Pancreas (tissue), 10 donors: ENCODE measurements at regions not wholly inside any gene's neighbourhood (a gene's known extent, or its start where the extent isn't known, plus 50 kb on each side); places are given as distances from the start of the nearest gene placed in this dataset.

Experiments used
- ATAC-seq, 4 donors: fragments of 200-7000 bp; cut with Tn5 transposase; one replicate each; pipeline versions ENCODE4 v1.8.0 to v1.9.1; 2020; ENCODE audit warnings: mild to moderate bottlenecking in 4 of 4, moderate library complexity in 4 of 4
- DNase-seq, 6 donors: peaks; one replicate each; pipeline ENCODE4 v3.0.0-alpha.2; 2020
- FAIRE-seq: peaks from 2 replicates; lab custom pipeline; 2012; peaks lifted over from hg19 to GRCh38; lab: Jason Lieb, UNC
- H3K27ac ChIP-seq, 4 donors: fragments of 200-600 bp; sonication (generic); 1 replicate in 3 of 4; 2 replicates in 1 of 4; pipeline versions ENCODE4 v1.5.0 to v1.8.0; 2020
- H3K27me3 ChIP-seq, 4 donors: fragments of 200-600 bp; one replicate each; pipeline ENCODE4 v1.8.0; 2021
- H3K36me3 ChIP-seq, 3 donors: fragments of 200-600 bp; sonication (generic) in 1 of 3; one replicate each; pipeline versions ENCODE4 v1.5.0 to v1.8.0; 2020 to 2021
- H3K4me1 ChIP-seq, 3 donors: fragments of 200-600 bp; one replicate each; pipeline ENCODE4 v1.8.0; 2021
- H3K4me3 ChIP-seq, 4 donors: fragments of 200-600 bp; sonication (generic) in 2 of 4; one replicate each; pipeline versions ENCODE4 v1.5.0 to v1.8.0; 2020 to 2021
- H3K9me3 ChIP-seq, 4 donors: fragments of 200-600 bp; one replicate each; pipeline ENCODE4 v1.8.0; 2021
- WGBS, 2 donors: extraction: QIAGEN DNeasy Blood & Tissue Kit; methylation state at CpG; one replicate each; pipeline ENCODE4 v1.1.7; 2013; 5-methylcytosine and 5-hydroxymethylcytosine counted together
- intact Hi-C, 3 donors: fragments of 100-400 bp; cut with DNase I; formaldehyde crosslinking; loops; one replicate each; pipeline versions ENCODE4 v1.11.1 to v1.14.2; 2022
- TF ChIP-seq, protein P1 (sequence below), 4 donors: fragments of 200-600 bp; sonication (generic) in 3 of 4; IDR thresholded peaks; one replicate each; pipeline versions ENCODE4 v1.5.0 to v1.8.0; 2021; ENCODE audit warnings: antibody characterized with exemption in 4 of 4
- donor health status: healthy with polysubstance abuse.
- donor health status: DM: no; HTN: no; CAD: no; lungs with moderate emphysema.
- donor health status: DM: no; HTN: no; CAD: no.
- donor health status: control.
- donor health status: control.
- donor health status: Bipolar disorder and iron deficiency.
- donor health status: DM: yes; HTN: yes; CAD: no.
- donor health status: DM: no; HTN: no; CAD: no.
- donor health status: DM: no; HTN: no; CAD: no.
- donor health status: DM: yes; HTN: yes; CAD: no.

DNA sequence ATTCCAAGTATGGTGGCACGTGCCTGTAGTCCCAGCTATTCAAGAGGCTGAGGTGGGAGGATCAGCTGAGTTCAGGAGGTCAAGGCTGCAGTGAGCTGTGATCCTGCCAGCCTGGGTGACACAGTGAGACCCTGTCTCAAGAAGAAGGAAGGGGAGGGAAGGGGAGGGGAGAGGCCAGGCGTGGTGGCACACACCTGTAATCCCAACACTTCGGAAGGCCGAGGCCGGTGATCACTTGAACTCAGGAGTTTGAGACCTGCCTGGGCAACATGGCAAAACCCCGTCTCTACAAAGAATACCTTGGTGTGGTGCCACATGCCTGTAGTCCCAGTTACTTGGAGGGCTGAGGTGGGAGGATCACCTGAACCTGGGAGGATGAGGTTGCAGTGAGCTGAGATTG, 145.7 kb downstream of the SHANK2 start:
- Histone ChIP-seq H3K36me3 (peaks cover 0 to 31% (median 9%) of the 10 kb centered on the region in 3 donors), H3K9me3 (no peaks in the 10 kb centered on the region), H3K4me3 (no peak overlapping the region), H3K27me3 (no peaks in the 10 kb centered on the region), H3K27ac (no peak overlapping the region), H3K4me1 (no peaks in the 10 kb centered on the region)
- no peak for ATAC-seq
- intact Hi-C loops: no loop called here
- FAIRE-seq: no peak
- 88 to 89% methylated on average over 6 of the region's 6 CpGs for WGBS, 2 donors
- DNase-seq: no peak
- TF ChIP-seq, protein P1, sequence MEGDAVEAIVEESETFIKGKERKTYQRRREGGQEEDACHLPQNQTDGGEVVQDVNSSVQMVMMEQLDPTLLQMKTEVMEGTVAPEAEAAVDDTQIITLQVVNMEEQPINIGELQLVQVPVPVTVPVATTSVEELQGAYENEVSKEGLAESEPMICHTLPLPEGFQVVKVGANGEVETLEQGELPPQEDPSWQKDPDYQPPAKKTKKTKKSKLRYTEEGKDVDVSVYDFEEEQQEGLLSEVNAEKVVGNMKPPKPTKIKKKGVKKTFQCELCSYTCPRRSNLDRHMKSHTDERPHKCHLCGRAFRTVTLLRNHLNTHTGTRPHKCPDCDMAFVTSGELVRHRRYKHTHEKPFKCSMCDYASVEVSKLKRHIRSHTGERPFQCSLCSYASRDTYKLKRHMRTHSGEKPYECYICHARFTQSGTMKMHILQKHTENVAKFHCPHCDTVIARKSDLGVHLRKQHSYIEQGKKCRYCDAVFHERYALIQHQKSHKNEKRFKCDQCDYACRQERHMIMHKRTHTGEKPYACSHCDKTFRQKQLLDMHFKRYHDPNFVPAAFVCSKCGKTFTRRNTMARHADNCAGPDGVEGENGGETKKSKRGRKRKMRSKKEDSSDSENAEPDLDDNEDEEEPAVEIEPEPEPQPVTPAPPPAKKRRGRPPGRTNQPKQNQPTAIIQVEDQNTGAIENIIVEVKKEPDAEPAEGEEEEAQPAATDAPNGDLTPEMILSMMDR (IDR thresholded peaks at IDR 0.05): no peak

DNA sequence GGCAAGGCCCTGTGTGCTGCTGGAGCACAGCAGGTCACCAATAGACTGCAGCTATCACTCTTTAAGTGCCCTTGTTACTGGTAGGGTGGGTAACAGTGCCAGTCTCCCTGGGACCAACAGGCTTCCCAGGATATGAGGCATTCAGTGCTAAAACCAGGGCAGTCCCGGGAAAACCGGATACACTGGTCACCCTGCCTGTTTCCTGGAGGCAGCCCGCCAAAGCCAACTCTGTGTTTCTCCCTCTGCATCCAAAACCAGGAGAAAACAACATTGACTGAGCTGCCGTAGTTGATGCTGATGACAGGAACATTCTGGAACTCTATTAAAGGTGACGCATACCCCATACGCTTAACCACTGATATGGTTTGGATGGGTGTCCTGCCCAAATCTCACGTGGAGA, 149.1 kb downstream of the SHANK2 start:
- Histone ChIP-seq H3K27me3 (no peaks in the 10 kb centered on the region), H3K4me1 (no peaks in the 10 kb centered on the region), H3K36me3 (peaks cover 0 to 8% (median 0%) of the 10 kb centered on the region in 3 donors), H3K27ac (peak overlapping the region in 3 of 4 donors; percentile 43 to 67 (median 57)), H3K4me3 (no peak overlapping the region), H3K9me3 (no peaks in the 10 kb centered on the region)
- TF ChIP-seq, protein P1 (IDR thresholded peaks at IDR 0.05): no peak
- intact Hi-C loops: no loop called here
- 61 to 75% methylated on average over 7 of the region's 7 CpGs for WGBS, 2 donors
- DNase-seq (peak in 2 of 6 donors; percentile 30 to 58), FAIRE-seq (no peak), ATAC-seq (peak in 3 of 4 donors; percentile 83 to 87 (median 86))

DNA sequence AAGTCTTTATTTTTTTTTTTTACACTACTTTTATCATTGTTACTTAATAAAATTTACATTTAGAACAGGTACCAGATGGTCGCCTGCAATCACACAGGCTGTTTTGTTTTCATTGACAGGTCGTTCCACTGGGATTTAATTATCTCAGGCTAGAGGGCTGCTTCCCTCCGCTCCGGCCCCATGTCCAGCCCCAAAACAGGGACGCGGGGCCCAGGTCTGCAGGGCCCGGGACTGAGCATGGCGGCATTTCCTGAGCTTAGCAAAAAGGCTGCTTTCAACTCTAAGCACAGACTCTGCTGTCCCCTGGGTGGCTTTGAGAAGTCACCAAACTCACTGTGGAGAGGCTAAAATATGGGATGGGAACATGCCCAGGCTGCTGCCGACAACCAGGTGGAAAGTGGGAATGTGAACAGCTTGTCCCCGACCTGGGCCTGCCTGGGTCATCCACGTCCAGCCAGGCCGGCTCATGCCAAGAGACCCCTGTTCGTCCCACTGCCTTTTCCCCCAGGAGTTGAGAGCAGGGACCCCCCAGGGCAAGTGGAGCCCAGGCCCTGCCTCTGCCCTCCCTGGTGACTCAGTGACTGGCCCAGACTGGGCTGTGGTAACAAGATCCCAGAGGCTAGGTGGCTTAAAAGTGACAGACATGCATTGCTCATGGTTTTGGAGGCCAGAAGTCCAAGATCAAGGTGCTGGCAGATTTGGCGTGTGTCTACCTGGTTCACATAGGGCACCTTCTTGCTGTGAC, 150.0 kb downstream of the SHANK2 start:
- intact Hi-C loops: no loop called here
- TF ChIP-seq, protein P1 (IDR thresholded peaks at IDR 0.05): no peak
- no peak overlapping the region for H3K4me3 ChIP-seq
- peaks cover 0 to 5% (median 0%) of the 10 kb centered on the region in 3 donors for H3K36me3 ChIP-seq
- 88 to 91% methylated on average over 14 of the region's 14 CpGs for WGBS, 2 donors
- ATAC-seq (no peak), DNase-seq (peak in 1 of 6 donors; percentile 43), FAIRE-seq (no peak)
- no peaks in the 10 kb centered on the region for H3K27me3 ChIP-seq
- H3K27ac ChIP-seq: peak overlapping the region in 3 of 4 donors; percentile 43 to 67 (median 57)
- H3K4me1 ChIP-seq: no peaks in the 10 kb centered on the region
- H3K9me3 ChIP-seq: no peaks in the 10 kb centered on the region

DNA sequence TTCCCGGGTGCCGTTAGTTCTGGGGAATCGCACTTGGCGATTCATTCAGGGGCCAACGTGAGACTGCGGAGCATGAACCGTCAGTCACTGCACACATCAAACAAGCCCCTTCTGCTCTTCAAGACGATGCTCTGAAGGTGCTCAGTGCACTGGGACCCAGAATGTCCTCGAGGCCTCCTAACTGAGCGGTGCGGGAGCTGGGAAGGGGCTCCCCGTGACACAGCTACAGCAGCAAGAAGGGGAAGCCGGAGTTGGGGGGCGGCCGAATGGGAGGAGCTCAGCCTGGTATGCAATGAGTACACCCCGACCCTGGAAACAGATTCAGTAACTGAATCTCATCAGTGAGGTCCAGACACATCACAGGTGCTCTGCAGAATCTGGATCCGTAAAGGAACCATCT, 150.8 kb downstream of the SHANK2 start:
- no peak for ATAC-seq
- 87 to 91% methylated on average over 17 of the region's 17 CpGs for WGBS, 2 donors
- Histone ChIP-seq H3K36me3 (peaks cover 0 to 5% (median 0%) of the 10 kb centered on the region in 3 donors), H3K27me3 (no peaks in the 10 kb centered on the region), H3K9me3 (no peaks in the 10 kb centered on the region), H3K27ac (no peak overlapping the region), H3K4me1 (no peaks in the 10 kb centered on the region), H3K4me3 (no peak overlapping the region)
- TF ChIP-seq, protein P1 (IDR thresholded peaks at IDR 0.05): no peak
- intact Hi-C loops: no loop called here
- no peak for FAIRE-seq
- DNase-seq: peak in 1 of 6 donors; percentile 18

DNA sequence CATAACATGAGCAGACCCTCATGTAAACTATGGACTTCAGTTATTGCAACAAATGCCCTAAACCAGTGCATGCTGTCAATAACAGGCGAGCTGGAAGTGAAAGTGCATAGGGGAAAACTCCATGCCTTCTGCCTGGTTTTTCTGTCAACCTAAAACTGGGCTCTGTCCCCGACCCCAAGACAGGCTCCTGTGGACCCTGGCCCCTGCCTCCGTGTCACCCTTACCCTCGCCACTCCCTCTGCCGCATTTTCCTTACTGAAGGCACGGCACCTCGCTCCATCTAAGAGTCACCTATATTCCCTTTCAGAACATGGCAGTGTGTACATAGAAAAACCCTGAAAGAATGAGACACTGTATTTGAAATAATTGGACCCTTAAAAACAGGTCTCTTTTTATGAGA, 151.3 kb downstream of the SHANK2 start:
- intact Hi-C loops: no loop called here
- Histone ChIP-seq H3K27me3 (no peaks in the 10 kb centered on the region), H3K4me3 (no peak overlapping the region), H3K9me3 (no peaks in the 10 kb centered on the region), H3K4me1 (no peaks in the 10 kb centered on the region), H3K27ac (no peak overlapping the region), H3K36me3 (peaks cover 0 to 5% (median 0%) of the 10 kb centered on the region in 3 donors)
- FAIRE-seq (no peak), ATAC-seq (no peak), DNase-seq (no peak)
- TF ChIP-seq, protein P1 (IDR thresholded peaks at IDR 0.05): no peak
- WGBS, 2 donors: 90 to 92% methylated on average over 7 of the region's 7 CpGs
